HL-60 (cell line): ENCODE measurements at regions not wholly inside any gene's neighbourhood (a gene's known extent, or its start where the extent isn't known, plus 50 kb on each side); places are given as distances from the start of the nearest gene placed in this dataset.

Experiments
- DNase-seq, 2 experiments: peaks; one replicate each; pipeline ENCODE4 v3.0.0-alpha.2; 2010 to 2020; ENCODE audit warnings: low read depth in 1 of 2, low spot score in 1 of 2
- H3K27ac ChIP-seq: fragments of 250-450 bp; sonication (Bioruptor Pico); replicated peaks from 2 replicates; pipeline ENCODE4 v1.5.1; 2020; ENCODE audit warnings: mild to moderate bottlenecking, moderate library complexity
- H3K27me3 ChIP-seq: fragments of 250-450 bp; sonication (Bioruptor Pico); 2 replicates; pipeline ENCODE4 v1.5.1; 2021; ENCODE audit warnings: mild to moderate bottlenecking, moderate library complexity; ENCODE audit not compliant: insufficient read depth, poor library complexity, severe bottlenecking
- H3K4me3 ChIP-seq: replicated peaks from 2 replicates; pipeline ENCODE4 v1.5.1; 2011; ENCODE audit warnings: mild to moderate bottlenecking, control low read depth, low read length; ENCODE audit not compliant: insufficient read depth
- GABPA ChIP-seq: IDR thresholded peaks from 2 replicates; pipeline ENCODE4 v1.6.1; 2012; ENCODE audit warnings: low read depth
- POLR2AphosphoS5 ChIP-seq: IDR thresholded peaks from 2 replicates; pipeline ENCODE4 v1.6.1; 2012; ENCODE audit warnings: low read depth
- SPI1 ChIP-seq: IDR thresholded peaks from 2 replicates; pipeline ENCODE4 v1.6.1; 2012; ENCODE audit warnings: low read depth, mild to moderate bottlenecking, borderline replicate concordance
- TF ChIP-seq, protein P1 (sequence below): IDR thresholded peaks from 2 replicates; pipeline ENCODE4 v1.6.1; 2012; ENCODE audit warnings: low read depth; ENCODE audit not compliant: insufficient replicate concordance
- TF ChIP-seq, protein P2 (sequence below): IDR thresholded peaks from one replicate; pipeline ENCODE4 v1.5.1; 2011; ENCODE audit warnings: low read length, control low read depth, inconsistent platforms; ENCODE audit not compliant: insufficient read depth

- no peak overlapping the region for H3K4me3 ChIP-seq
- DNase-seq: no peak
- H3K27me3 ChIP-seq: no peaks in the 10 kb centered on the region
- no peak for TF ChIP-seq POLR2AphosphoS5
- TF ChIP-seq, protein P1, sequence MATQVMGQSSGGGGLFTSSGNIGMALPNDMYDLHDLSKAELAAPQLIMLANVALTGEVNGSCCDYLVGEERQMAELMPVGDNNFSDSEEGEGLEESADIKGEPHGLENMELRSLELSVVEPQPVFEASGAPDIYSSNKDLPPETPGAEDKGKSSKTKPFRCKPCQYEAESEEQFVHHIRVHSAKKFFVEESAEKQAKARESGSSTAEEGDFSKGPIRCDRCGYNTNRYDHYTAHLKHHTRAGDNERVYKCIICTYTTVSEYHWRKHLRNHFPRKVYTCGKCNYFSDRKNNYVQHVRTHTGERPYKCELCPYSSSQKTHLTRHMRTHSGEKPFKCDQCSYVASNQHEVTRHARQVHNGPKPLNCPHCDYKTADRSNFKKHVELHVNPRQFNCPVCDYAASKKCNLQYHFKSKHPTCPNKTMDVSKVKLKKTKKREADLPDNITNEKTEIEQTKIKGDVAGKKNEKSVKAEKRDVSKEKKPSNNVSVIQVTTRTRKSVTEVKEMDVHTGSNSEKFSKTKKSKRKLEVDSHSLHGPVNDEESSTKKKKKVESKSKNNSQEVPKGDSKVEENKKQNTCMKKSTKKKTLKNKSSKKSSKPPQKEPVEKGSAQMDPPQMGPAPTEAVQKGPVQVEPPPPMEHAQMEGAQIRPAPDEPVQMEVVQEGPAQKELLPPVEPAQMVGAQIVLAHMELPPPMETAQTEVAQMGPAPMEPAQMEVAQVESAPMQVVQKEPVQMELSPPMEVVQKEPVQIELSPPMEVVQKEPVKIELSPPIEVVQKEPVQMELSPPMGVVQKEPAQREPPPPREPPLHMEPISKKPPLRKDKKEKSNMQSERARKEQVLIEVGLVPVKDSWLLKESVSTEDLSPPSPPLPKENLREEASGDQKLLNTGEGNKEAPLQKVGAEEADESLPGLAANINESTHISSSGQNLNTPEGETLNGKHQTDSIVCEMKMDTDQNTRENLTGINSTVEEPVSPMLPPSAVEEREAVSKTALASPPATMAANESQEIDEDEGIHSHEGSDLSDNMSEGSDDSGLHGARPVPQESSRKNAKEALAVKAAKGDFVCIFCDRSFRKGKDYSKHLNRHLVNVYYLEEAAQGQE: no peak
- no peak for TF ChIP-seq SPI1
- TF ChIP-seq, protein P2, sequence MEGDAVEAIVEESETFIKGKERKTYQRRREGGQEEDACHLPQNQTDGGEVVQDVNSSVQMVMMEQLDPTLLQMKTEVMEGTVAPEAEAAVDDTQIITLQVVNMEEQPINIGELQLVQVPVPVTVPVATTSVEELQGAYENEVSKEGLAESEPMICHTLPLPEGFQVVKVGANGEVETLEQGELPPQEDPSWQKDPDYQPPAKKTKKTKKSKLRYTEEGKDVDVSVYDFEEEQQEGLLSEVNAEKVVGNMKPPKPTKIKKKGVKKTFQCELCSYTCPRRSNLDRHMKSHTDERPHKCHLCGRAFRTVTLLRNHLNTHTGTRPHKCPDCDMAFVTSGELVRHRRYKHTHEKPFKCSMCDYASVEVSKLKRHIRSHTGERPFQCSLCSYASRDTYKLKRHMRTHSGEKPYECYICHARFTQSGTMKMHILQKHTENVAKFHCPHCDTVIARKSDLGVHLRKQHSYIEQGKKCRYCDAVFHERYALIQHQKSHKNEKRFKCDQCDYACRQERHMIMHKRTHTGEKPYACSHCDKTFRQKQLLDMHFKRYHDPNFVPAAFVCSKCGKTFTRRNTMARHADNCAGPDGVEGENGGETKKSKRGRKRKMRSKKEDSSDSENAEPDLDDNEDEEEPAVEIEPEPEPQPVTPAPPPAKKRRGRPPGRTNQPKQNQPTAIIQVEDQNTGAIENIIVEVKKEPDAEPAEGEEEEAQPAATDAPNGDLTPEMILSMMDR: no peak
- TF ChIP-seq GABPA: no peak
- no peak overlapping the region for H3K27ac ChIP-seq
These were observed 304.3 kb downstream of the TLE3 start for GRCh38 chr15:69793431-69793780.

DNA sequence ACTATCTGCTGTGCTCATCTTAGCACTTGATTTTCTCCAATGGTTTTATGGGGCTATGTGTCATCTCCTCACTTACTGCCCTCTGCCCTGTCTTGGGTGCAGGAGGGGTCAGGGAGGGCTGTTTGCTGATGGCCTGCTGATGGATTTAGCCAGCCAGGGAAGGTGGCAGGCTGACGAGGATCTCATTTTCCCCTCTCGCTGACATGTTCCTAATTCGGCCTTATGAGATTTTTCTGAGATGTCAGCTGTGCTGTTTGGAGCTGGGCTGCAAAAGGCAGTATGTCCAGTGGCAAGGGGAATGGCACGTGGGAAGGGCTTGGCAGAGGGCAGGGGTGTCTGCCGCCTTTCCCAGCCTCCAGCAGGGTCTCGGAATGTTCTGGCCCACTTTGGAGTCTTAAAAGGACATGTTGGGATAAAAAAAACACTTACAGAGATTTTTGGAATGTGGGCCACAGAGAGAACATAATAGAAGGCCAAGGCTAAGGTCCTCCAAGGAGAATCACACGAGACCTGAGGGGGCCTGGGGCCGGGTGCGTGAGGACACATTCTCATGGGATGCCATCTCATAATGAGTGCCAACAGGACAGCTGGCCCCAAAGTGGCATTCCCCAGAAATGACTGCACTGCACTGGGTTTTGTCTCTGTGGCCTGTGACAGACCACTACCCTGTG, 303.8 kb downstream of the TLE3 start:
- no peak overlapping the region for H3K27ac ChIP-seq
- no peaks in the 10 kb centered on the region for H3K27me3 ChIP-seq
- TF ChIP-seq, protein P2: no peak
- DNase-seq: no peak
- H3K4me3 ChIP-seq: no peak overlapping the region

DNA sequence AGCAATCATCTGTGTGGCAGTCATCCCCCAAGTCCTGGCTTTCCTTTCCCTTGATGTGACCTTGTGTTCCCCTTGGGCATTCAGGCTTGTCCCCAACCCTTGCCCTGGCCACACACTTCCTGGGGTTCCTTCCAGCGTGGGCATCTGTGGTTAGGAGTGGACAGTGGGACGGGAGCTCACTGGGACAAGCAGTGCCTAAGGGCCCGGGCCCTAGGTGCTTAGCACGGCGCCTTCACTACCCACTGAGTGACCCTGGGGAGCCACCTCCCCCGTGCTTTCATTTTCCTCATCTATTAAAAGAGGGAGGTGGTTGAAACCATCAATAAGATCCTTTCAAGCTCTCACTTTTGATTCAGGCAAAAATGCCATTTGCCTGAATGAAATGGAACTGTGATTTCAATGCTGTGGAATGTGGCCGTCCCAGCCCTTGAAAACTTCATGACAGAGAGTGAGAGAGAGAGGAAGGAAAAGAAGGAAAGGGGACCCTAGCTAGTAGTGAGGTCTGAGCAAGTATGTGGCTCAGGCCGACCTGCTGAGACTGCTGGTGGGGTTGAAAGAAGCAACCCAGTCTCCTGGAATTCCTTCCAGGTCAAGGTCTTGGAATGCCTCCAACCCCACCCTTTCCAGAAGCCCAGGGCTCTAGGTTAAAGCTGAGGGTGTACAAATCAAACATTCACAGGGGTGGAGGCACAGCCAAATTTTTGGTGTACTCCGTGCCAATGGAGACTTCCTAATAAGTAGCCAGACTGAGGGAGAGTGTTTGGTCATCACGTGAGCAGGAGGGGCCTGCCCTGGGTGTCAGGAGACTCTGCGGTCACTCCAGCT, 302.9 kb downstream of the TLE3 start:
- H3K4me3 ChIP-seq: no peak overlapping the region
- DNase-seq: no peak
- no peaks in the 10 kb centered on the region for H3K27me3 ChIP-seq
- no peak for TF ChIP-seq SPI1
- TF ChIP-seq, protein P2: no peak
- TF ChIP-seq GABPA: no peak
- TF ChIP-seq POLR2AphosphoS5: no peak
- TF ChIP-seq, protein P1: no peak
- H3K27ac ChIP-seq: no peak overlapping the region
